GM23248 (cell line): ENCODE measurements at regions not wholly inside any gene's neighbourhood (a gene's known extent, or its start where the extent isn't known, plus 50 kb on each side); places are given as distances from the start of the nearest gene placed in this dataset.

ENCODE experiments used
- EZH2 ChIP-seq: fragments of 200-600 bp; sonication (generic); IDR thresholded peaks from 2 replicates; pipeline ENCODE4 v1.6.1; 2018; ENCODE audit warnings: antibody characterized with exemption, mild to moderate bottlenecking; ENCODE audit not compliant: insufficient read depth, poor library complexity, severe bottlenecking
- EZH2phosphoT487 ChIP-seq: fragments of 200-600 bp; sonication (generic); IDR thresholded peaks from 2 replicates; pipeline ENCODE4 v1.6.1; 2018; ENCODE audit warnings: antibody characterized with exemption, moderate library complexity, mild to moderate bottlenecking, low read depth; ENCODE audit not compliant: insufficient read depth

DNA sequence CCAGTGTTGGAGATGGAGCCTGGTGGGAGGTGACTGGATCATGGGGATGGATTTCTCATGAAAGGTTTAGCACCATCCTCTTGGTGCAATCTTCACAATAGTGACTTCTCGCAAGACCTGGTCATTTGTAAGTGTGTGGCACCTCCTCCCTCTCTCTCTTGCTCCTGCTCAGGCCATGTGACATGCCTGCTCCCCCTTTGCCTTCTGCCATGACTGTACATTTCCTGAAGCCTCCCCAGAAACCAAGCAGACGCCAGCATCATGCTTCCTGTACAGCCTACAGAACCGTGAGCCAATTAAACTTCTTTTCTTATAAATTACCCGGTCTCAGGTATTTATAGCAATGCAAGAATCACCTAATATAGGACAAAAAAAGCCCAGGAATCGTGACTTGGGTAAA, 171.0 kb upstream of the FOXN3 start:
- TF ChIP-seq EZH2phosphoT487 (no peak), EZH2 (no peak)
